ENCODE measurements at regions not wholly inside any gene's neighbourhood (a gene's known extent, or its start where the extent isn't known, plus 50 kb on each side); places are given as distances from the start of the nearest gene placed in this dataset.

- TF ChIP-seq CTCF (IDR thresholded peaks at IDR 0.05) (no peak), EZH2 (IDR thresholded peaks at IDR 0.05; ENCODE audit: borderline replicate concordance, insufficient read depth, low read depth, low read length, poor library complexity, severe bottlenecking) (no peak)
Observed at GRCh38 chr5:110865400-110866094, 126.7 kb downstream of the SLC25A46 start.

Data from B cell (primary cell).